ENCODE measurements at regions not wholly inside any gene's neighbourhood (a gene's known extent, or its start where the extent isn't known, plus 50 kb on each side); places are given as distances from the start of the nearest gene placed in this dataset.

GRCh38 chr5:57569601-57570000 lies 87.0 kb upstream of the ACTBL2 start:
- H3K4me2 ChIP-seq (ENCODE audit: low read depth, low read length) = no peak overlapping the region
- H3K9me3 ChIP-seq (replicated peaks; ENCODE audit: insufficient read depth, low read length) = no peaks in the 10 kb centered on the region
- no peaks in the 10 kb centered on the region for H3K9me2 ChIP-seq (replicated peaks; ENCODE audit: insufficient read depth, low read length)
- H3K4me3 ChIP-seq (ENCODE audit: low read length) = no peak overlapping the region
- H3K79me2 ChIP-seq (ENCODE audit: low read length) = no peaks in the 10 kb centered on the region
- DNase-seq = no peak
- TF ChIP-seq CTCF (IDR thresholded peaks at IDR 0.05; ENCODE audit: low read length) (no peak), EZH2 (optimal IDR thresholded peaks at IDR 0.05; ENCODE audit: low read depth, low read length) (no peak), EZH2phosphoT487 (IDR thresholded peaks at IDR 0.05; ENCODE audit: low read length) (no peak)
- no peaks in the 10 kb centered on the region for H3K27me3 ChIP-seq (replicated peaks; ENCODE audit: insufficient read depth, low read length)
- no peaks in the 10 kb centered on the region for H3K36me3 ChIP-seq (replicated peaks; ENCODE audit: insufficient read depth, low read length)
- H3K27ac ChIP-seq (ENCODE audit: low read length) = no peak overlapping the region
- H3F3A ChIP-seq (ENCODE audit: insufficient read depth, low read length) = no peaks in the 10 kb centered on the region
- no peaks in the 10 kb centered on the region for H4K20me1 ChIP-seq (ENCODE audit: insufficient read depth, low read length)
- H3K4me1 ChIP-seq (ENCODE audit: low read length) = no peaks in the 10 kb centered on the region
- H3K9ac ChIP-seq (ENCODE audit: low read length) = no peak overlapping the region
- H2AFZ ChIP-seq (ENCODE audit: low read length) = no peak overlapping the region

- Histone ChIP-seq H3K9me2 (replicated peaks; ENCODE audit: insufficient read depth, low read length) (no peaks in the 10 kb centered on the region), H3K4me2 (ENCODE audit: low read depth, low read length) (no peak overlapping the region), H3K27me3 (replicated peaks; ENCODE audit: insufficient read depth, low read length) (no peaks in the 10 kb centered on the region), H4K20me1 (ENCODE audit: insufficient read depth, low read length) (no peaks in the 10 kb centered on the region), H3K4me1 (ENCODE audit: low read length) (no peaks in the 10 kb centered on the region), H3K9me3 (replicated peaks; ENCODE audit: insufficient read depth, low read length) (no peaks in the 10 kb centered on the region), H3K4me3 (ENCODE audit: low read length) (no peak overlapping the region), H3K27ac (ENCODE audit: low read length) (no peak overlapping the region), H3K36me3 (replicated peaks; ENCODE audit: insufficient read depth, low read length) (no peaks in the 10 kb centered on the region), H3F3A (ENCODE audit: insufficient read depth, low read length) (no peaks in the 10 kb centered on the region), H3K79me2 (ENCODE audit: low read length) (no peaks in the 10 kb centered on the region), H2AFZ (ENCODE audit: low read length) (no peak overlapping the region), H3K9ac (ENCODE audit: low read length) (no peak overlapping the region)
- DNase-seq = no peak
- no peak for TF ChIP-seq CTCF (IDR thresholded peaks at IDR 0.05; ENCODE audit: low read length)
- TF ChIP-seq EZH2 (optimal IDR thresholded peaks at IDR 0.05; ENCODE audit: low read depth, low read length) = no peak
- TF ChIP-seq EZH2phosphoT487 (IDR thresholded peaks at IDR 0.05; ENCODE audit: low read length) = no peak
Observed at GRCh38 chr5:57568136-57568535, 85.5 kb upstream of the ACTBL2 start.

- no peak overlapping the region for H3K27ac ChIP-seq (ENCODE audit: low read length)
- H3K36me3 ChIP-seq (replicated peaks; ENCODE audit: insufficient read depth, low read length) = no peaks in the 10 kb centered on the region
- H3K9ac ChIP-seq (ENCODE audit: low read length) = no peak overlapping the region
- H3K9me3 ChIP-seq (replicated peaks; ENCODE audit: insufficient read depth, low read length) = no peaks in the 10 kb centered on the region
- no peak overlapping the region for H3K4me2 ChIP-seq (ENCODE audit: low read depth, low read length)
- H3F3A ChIP-seq (ENCODE audit: insufficient read depth, low read length) = no peaks in the 10 kb centered on the region
- no peak overlapping the region for H2AFZ ChIP-seq (ENCODE audit: low read length)
- no peak for TF ChIP-seq EZH2 (optimal IDR thresholded peaks at IDR 0.05; ENCODE audit: low read depth, low read length)
- no peaks in the 10 kb centered on the region for H4K20me1 ChIP-seq (ENCODE audit: insufficient read depth, low read length)
- H3K4me1 ChIP-seq (ENCODE audit: low read length) = no peaks in the 10 kb centered on the region
- H3K27me3 ChIP-seq (replicated peaks; ENCODE audit: insufficient read depth, low read length) = no peaks in the 10 kb centered on the region
- DNase-seq = no peak
- H3K9me2 ChIP-seq (replicated peaks; ENCODE audit: insufficient read depth, low read length) = no peaks in the 10 kb centered on the region
- H3K4me3 ChIP-seq (ENCODE audit: low read length) = no peak overlapping the region
- H3K79me2 ChIP-seq (ENCODE audit: low read length) = no peaks in the 10 kb centered on the region
Observed at GRCh38 chr5:57566914-57567313, 84.3 kb upstream of the ACTBL2 start.

- Histone ChIP-seq H3K9me3 (replicated peaks; ENCODE audit: insufficient read depth, low read length) (no peaks in the 10 kb centered on the region), H3K9me2 (replicated peaks; ENCODE audit: insufficient read depth, low read length) (no peaks in the 10 kb centered on the region), H3K36me3 (replicated peaks; ENCODE audit: insufficient read depth, low read length) (no peaks in the 10 kb centered on the region), H3K27me3 (replicated peaks; ENCODE audit: insufficient read depth, low read length) (no peaks in the 10 kb centered on the region), H3K79me2 (ENCODE audit: low read length) (no peaks in the 10 kb centered on the region), H3K9ac (ENCODE audit: low read length) (no peak overlapping the region), H3F3A (ENCODE audit: insufficient read depth, low read length) (no peaks in the 10 kb centered on the region), H3K4me3 (ENCODE audit: low read length) (no peak overlapping the region), H4K20me1 (ENCODE audit: insufficient read depth, low read length) (no peaks in the 10 kb centered on the region), H3K4me2 (ENCODE audit: low read depth, low read length) (no peak overlapping the region), H3K4me1 (ENCODE audit: low read length) (no peaks in the 10 kb centered on the region), H2AFZ (ENCODE audit: low read length) (no peak overlapping the region), H3K27ac (ENCODE audit: low read length) (no peak overlapping the region)
- no peak for DNase-seq
- TF ChIP-seq EZH2 (optimal IDR thresholded peaks at IDR 0.05; ENCODE audit: low read depth, low read length) (no peak), EZH2phosphoT487 (IDR thresholded peaks at IDR 0.05; ENCODE audit: low read length) (no peak), CTCF (IDR thresholded peaks at IDR 0.05; ENCODE audit: low read length) (no peak)
Observed at GRCh38 chr5:57561231-57561842, 78.7 kb upstream of the ACTBL2 start.

Measured in MM.1S (cell line).